ENCODE measurements at regions not wholly inside any gene's neighbourhood (a gene's known extent, or its start where the extent isn't known, plus 50 kb on each side); places are given as distances from the start of the nearest gene placed in this dataset.

GRCh38 chr4:31455612-31456011 lies 735.4 kb downstream of the PCDH7 start:
- TF ChIP-seq, protein P1, sequence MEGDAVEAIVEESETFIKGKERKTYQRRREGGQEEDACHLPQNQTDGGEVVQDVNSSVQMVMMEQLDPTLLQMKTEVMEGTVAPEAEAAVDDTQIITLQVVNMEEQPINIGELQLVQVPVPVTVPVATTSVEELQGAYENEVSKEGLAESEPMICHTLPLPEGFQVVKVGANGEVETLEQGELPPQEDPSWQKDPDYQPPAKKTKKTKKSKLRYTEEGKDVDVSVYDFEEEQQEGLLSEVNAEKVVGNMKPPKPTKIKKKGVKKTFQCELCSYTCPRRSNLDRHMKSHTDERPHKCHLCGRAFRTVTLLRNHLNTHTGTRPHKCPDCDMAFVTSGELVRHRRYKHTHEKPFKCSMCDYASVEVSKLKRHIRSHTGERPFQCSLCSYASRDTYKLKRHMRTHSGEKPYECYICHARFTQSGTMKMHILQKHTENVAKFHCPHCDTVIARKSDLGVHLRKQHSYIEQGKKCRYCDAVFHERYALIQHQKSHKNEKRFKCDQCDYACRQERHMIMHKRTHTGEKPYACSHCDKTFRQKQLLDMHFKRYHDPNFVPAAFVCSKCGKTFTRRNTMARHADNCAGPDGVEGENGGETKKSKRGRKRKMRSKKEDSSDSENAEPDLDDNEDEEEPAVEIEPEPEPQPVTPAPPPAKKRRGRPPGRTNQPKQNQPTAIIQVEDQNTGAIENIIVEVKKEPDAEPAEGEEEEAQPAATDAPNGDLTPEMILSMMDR (IDR thresholded peaks at IDR 0.05; ENCODE audit: insufficient read depth in 1 of 2, low read depth in 1 of 2, low read length in 1 of 2, severe bottlenecking in 1 of 2, unreplicated experiment in 1 of 2), result no peak
- no peak for DNase-seq
- Mint-ChIP-seq H3K27me3 (ENCODE audit: insufficient read depth, unreplicated experiment) (peaks cover 2% of the 10 kb centered on the region), H3K27ac (ENCODE audit: unreplicated experiment) (no peak overlapping the region), H3K4me3 (ENCODE audit: unreplicated experiment) (no peak overlapping the region), H3K36me3 (ENCODE audit: insufficient read depth, unreplicated experiment) (no peaks in the 10 kb centered on the region), H3K9me3 (ENCODE audit: unreplicated experiment) (peaks cover 12% of the 10 kb centered on the region), H3K4me1 (ENCODE audit: low read depth, unreplicated experiment) (peaks cover 6% of the 10 kb centered on the region)
- intact Hi-C loops (cut with micrococcal nuclease; ENCODE audit: unreplicated experiment), result loop anchor here (5.0 kb wide), 1 partner anchor 43 kb away; no protein-coding TSS in a partner anchor
- no peaks in the 10 kb centered on the region for H3K4me1 ChIP-seq
- ChIA-PET CTCF (no interaction called here), POLR2A (no interaction called here)
- no TSS peak for BruUV-seq (replicated peaks)
- no peak overlapping the region for H3K4me3 ChIP-seq (ENCODE audit: low read depth, low read length)
- H3K36me3 ChIP-seq (ENCODE audit: control insufficient read depth, insufficient read depth, low read length), result no peaks in the 10 kb centered on the region
- H3K27me3 ChIP-seq (replicated peaks; ENCODE audit: control insufficient read depth, insufficient read depth, low read length), result no peaks in the 10 kb centered on the region
- H3K9me3 ChIP-seq, result no peaks in the 10 kb centered on the region

- no peaks in the 10 kb centered on the region for H3K27me3 ChIP-seq (replicated peaks; ENCODE audit: control insufficient read depth, insufficient read depth, low read length)
- peaks cover 2% of the 10 kb centered on the region for H3K27me3 Mint-ChIP-seq (ENCODE audit: insufficient read depth, unreplicated experiment)
- no peak for DNase-seq
- H3K36me3 ChIP-seq (ENCODE audit: control insufficient read depth, insufficient read depth, low read length), result no peaks in the 10 kb centered on the region
- H3K36me3 Mint-ChIP-seq (ENCODE audit: insufficient read depth, unreplicated experiment), result no peaks in the 10 kb centered on the region
- no peaks in the 10 kb centered on the region for H3K9me3 Mint-ChIP-seq (ENCODE audit: unreplicated experiment)
- no peak overlapping the region for H3K4me3 ChIP-seq (ENCODE audit: low read depth, low read length)
- H3K27ac Mint-ChIP-seq (ENCODE audit: unreplicated experiment), result no peak overlapping the region
- intact Hi-C loops (cut with micrococcal nuclease; ENCODE audit: unreplicated experiment), result loop anchor here (5.0 kb wide), 1 partner anchor 47 kb away; no protein-coding TSS in a partner anchor
- ChIA-PET CTCF (no interaction called here), POLR2A (no interaction called here)
- H3K4me1 ChIP-seq, result no peaks in the 10 kb centered on the region
- H3K9me3 ChIP-seq, result no peaks in the 10 kb centered on the region
- no TSS peak for BruUV-seq (replicated peaks)
- H3K4me3 Mint-ChIP-seq (ENCODE audit: unreplicated experiment), result no peak overlapping the region
- TF ChIP-seq, protein P1 (IDR thresholded peaks at IDR 0.05; ENCODE audit: insufficient read depth in 1 of 2, low read depth in 1 of 2, low read length in 1 of 2, severe bottlenecking in 1 of 2, unreplicated experiment in 1 of 2), result no peak
- H3K4me1 Mint-ChIP-seq (ENCODE audit: low read depth, unreplicated experiment), result peaks cover 6% of the 10 kb centered on the region
These were observed 738.6 kb downstream of the PCDH7 start for GRCh38 chr4:31458813-31459212.

DNA sequence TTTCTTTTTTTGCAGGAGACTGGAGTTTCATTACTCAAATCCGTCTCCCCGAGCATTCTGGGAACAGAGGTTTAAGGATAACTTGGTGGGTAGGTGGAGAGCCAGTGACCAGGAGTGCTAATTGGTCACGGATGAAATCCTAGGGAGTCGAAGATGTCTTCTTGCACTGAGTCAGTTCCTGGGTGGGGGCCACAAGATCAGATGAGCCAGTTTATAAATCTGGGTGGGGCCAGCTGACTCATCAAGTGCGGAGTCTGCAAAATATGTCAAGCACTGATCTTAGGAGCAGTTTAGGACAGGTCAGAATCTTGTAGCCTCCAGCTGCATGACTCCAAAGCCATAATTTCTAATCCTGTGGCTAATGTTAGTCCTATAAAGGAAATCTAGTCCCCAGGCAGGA lies 741.3 kb downstream of the PCDH7 start:
- H3K4me3 ChIP-seq (ENCODE audit: low read depth, low read length), result no peak overlapping the region
- POLR2A ChIA-PET, result no interaction called here
- no peaks in the 10 kb centered on the region for H3K27me3 ChIP-seq (replicated peaks; ENCODE audit: control insufficient read depth, insufficient read depth, low read length)
- CTCF ChIA-PET, result no interaction called here
- Mint-ChIP-seq H3K27me3 (ENCODE audit: insufficient read depth, unreplicated experiment) (no peaks in the 10 kb centered on the region), H3K36me3 (ENCODE audit: insufficient read depth, unreplicated experiment) (no peaks in the 10 kb centered on the region), H3K4me3 (ENCODE audit: unreplicated experiment) (no peak overlapping the region), H3K9me3 (ENCODE audit: unreplicated experiment) (no peaks in the 10 kb centered on the region), H3K4me1 (ENCODE audit: low read depth, unreplicated experiment) (no peaks in the 10 kb centered on the region), H3K27ac (ENCODE audit: unreplicated experiment) (no peak overlapping the region)
- H3K9me3 ChIP-seq, result no peaks in the 10 kb centered on the region
- BruUV-seq (replicated peaks), result no TSS peak
- no peaks in the 10 kb centered on the region for H3K36me3 ChIP-seq (ENCODE audit: control insufficient read depth, insufficient read depth, low read length)
- DNase-seq, result no peak
- intact Hi-C loops (cut with micrococcal nuclease; ENCODE audit: unreplicated experiment), result no loop called here
- no peaks in the 10 kb centered on the region for H3K4me1 ChIP-seq
- TF ChIP-seq, protein P1 (IDR thresholded peaks at IDR 0.05; ENCODE audit: insufficient read depth in 1 of 2, low read depth in 1 of 2, low read length in 1 of 2, severe bottlenecking in 1 of 2, unreplicated experiment in 1 of 2), result no peak

Data from Caco-2 (cell line).